Neural cell (in vitro differentiated cells): ENCODE measurements at regions not wholly inside any gene's neighbourhood (a gene's known extent, or its start where the extent isn't known, plus 50 kb on each side); places are given as distances from the start of the nearest gene placed in this dataset.
"Not testable (repeated sequence)": the region's sequence is repeated elsewhere in the genome, so short reads cannot be mapped to it uniquely, and the experiment has no call there.

Source experiments
- H2AFZ ChIP-seq: fragments of 200-600, 300-800 bp; sonication (generic), shearing (Covaris generic); 2 replicates; pipeline ENCODE4 v1.6.0; 2014; ENCODE audit warnings: low read depth, mild to moderate bottlenecking, antibody characterized with exemption, low read length, moderate library complexity
- H3F3A ChIP-seq: fragments of 200-600 bp; shearing (Covaris generic); 2 replicates; pipeline ENCODE4 v1.6.1; 2016; ENCODE audit warnings: mild to moderate bottlenecking, moderate library complexity, mixed read lengths, antibody characterized with exemption, low read length; ENCODE audit not compliant: insufficient read depth, poor library complexity, severe bottlenecking
- H3K27ac ChIP-seq: fragments of 200-600, 300-800 bp; sonication (generic), shearing (Covaris generic); 2 replicates; pipeline ENCODE4 v1.5.1; 2014; ENCODE audit warnings: mild to moderate bottlenecking, low read length, moderate library complexity
- H3K27me3 ChIP-seq: fragments of 300-800, 200-600 bp; sonication (generic), shearing (Covaris generic); 2 replicates; pipeline ENCODE4 v1.6.0; 2014; ENCODE audit warnings: mild to moderate bottlenecking, low read depth, low read length, moderate library complexity; ENCODE audit not compliant: insufficient read depth
- H3K36me3 ChIP-seq: fragments of 300-800, 200-600 bp; sonication (generic), shearing (Covaris generic); 2 replicates; pipeline ENCODE4 v1.5.1; 2014; ENCODE audit warnings: mild to moderate bottlenecking, antibody characterized with exemption, low read length, moderate library complexity; ENCODE audit not compliant: insufficient read depth
- H3K4me2 ChIP-seq: fragments of 300-800, 200-600 bp; sonication (generic), shearing (Covaris generic); 2 replicates; pipeline ENCODE4 v1.6.0; 2014; ENCODE audit warnings: mild to moderate bottlenecking, low read length
- H3K4me3 ChIP-seq: fragments of 300-800, 200-600 bp; sonication (generic), shearing (Covaris generic); 2 replicates; pipeline ENCODE4 v1.5.1; 2014; ENCODE audit warnings: mild to moderate bottlenecking, low read length, moderate library complexity
- H3K79me2 ChIP-seq: fragments of 200-600 bp; shearing (Covaris generic); replicated peaks from 2 replicates; pipeline ENCODE4 v1.6.0; 2014; ENCODE audit warnings: mild to moderate bottlenecking, low read length, moderate library complexity; ENCODE audit not compliant: insufficient read depth
- H3K9ac ChIP-seq: fragments of 300-800, 200-600 bp; sonication (generic), shearing (Covaris generic); 2 replicates; pipeline ENCODE4 v1.6.1; 2016; ENCODE audit warnings: mild to moderate bottlenecking, low read length, mixed read lengths
- H3K9me2 ChIP-seq: fragments of 200-600 bp; shearing (Covaris generic); 2 replicates; pipeline ENCODE4 v1.6.1; 2016; ENCODE audit warnings: mild to moderate bottlenecking, low read length, mixed read lengths; ENCODE audit not compliant: insufficient read depth
- H3K9me3 ChIP-seq: fragments of 200-600, 300-800 bp; sonication (generic), shearing (Covaris generic); 2 replicates; pipeline ENCODE4 v1.6.1; 2016; ENCODE audit warnings: mild to moderate bottlenecking, mixed run types, low read length, moderate library complexity, mixed read lengths
- H4K20me1 ChIP-seq: fragments of 200-600 bp; shearing (Covaris generic); 2 replicates; pipeline ENCODE4 v1.6.1; 2016; ENCODE audit warnings: mild to moderate bottlenecking, mixed run types; ENCODE audit not compliant: insufficient read depth

DNA sequence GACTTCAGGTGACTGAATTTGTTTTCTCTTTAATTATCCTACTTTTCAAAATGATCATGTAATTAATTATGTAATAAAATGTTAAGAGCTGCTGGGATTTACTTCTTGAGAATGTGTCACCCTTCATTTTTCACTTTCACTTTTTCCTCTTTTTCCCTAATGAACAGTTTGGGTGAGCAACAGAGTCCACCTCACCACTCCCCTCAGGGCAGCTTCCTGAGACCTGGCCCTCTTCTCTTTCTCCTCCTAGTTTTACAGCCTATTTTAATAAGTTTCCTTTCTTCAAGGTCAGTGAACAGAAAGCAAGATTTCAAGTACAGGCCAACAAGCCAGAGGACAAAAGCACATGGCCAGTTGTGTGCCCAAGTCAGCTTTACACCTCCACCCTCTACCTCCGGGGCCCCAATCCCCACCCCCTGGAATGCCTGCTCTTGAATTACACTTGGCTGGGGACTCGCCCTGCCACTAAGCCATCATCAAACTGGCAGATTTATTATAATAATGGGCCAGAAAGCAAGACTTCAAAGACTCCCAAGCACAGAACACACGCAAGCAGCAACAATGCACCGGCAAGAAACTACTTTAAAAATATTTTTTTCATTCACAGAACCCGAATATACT lies 143.1 kb upstream of the VOPP1 start:
- not testable (repeated sequence) for H3K27ac ChIP-seq, H3K4me2 ChIP-seq, H3K27me3 ChIP-seq, H3K36me3 ChIP-seq, H3K79me2 ChIP-seq, H3K9me2 ChIP-seq, H3K4me3 ChIP-seq, H3K9ac ChIP-seq, H2AFZ ChIP-seq, H3F3A ChIP-seq, H3K9me3 ChIP-seq, H4K20me1 ChIP-seq

DNA sequence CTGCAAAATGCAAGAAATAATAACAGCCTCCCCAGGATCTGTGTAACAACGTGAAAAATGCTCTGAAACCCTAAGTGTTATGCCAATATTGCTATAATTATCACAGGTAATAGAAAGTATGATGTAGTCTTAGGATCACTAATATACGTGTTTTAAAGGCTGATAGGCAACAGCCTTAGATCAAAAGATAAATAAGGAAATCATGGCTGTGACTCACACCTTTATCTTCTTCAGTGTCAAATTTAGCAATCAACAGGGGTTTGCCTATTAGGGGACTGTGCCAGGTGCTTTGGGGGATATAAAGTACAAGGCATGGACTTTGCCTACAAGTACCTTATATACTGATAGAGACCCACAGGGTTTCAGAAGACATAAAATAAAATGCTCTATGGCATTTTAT lies 142.1 kb upstream of the VOPP1 start:
- not testable (repeated sequence) for H3K27ac ChIP-seq, H2AFZ ChIP-seq, H3K4me2 ChIP-seq, H3K9ac ChIP-seq, H3K27me3 ChIP-seq, H4K20me1 ChIP-seq, H3K79me2 ChIP-seq, H3K9me2 ChIP-seq, H3K4me3 ChIP-seq, H3K36me3 ChIP-seq, H3K9me3 ChIP-seq, H3F3A ChIP-seq

DNA sequence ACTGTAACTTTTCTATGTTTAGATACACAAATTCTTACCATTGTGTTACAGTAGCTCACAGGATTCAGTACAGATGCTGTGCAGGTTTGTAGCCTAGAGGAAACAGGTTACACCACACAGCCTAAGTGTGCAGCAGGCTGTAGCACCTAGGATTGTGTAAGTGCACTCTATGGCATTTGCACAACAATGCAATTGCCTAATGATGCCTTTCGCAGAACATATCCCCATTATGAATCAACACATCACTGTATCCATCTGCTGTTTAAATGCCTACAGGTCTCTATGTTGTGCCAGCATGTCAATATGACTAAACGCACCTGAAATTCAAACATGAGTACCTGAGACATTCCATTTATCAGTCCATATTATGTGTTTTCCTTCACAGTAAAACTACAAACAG lies 138.0 kb upstream of the VOPP1 start:
- H3F3A ChIP-seq, H3K27ac ChIP-seq, H3K9me2 ChIP-seq, H3K4me2 ChIP-seq, H3K27me3 ChIP-seq, H3K9me3 ChIP-seq, H2AFZ ChIP-seq, H3K36me3 ChIP-seq, H3K4me3 ChIP-seq, H4K20me1 ChIP-seq, H3K79me2 ChIP-seq, H3K9ac ChIP-seq: not testable (repeated sequence)

DNA sequence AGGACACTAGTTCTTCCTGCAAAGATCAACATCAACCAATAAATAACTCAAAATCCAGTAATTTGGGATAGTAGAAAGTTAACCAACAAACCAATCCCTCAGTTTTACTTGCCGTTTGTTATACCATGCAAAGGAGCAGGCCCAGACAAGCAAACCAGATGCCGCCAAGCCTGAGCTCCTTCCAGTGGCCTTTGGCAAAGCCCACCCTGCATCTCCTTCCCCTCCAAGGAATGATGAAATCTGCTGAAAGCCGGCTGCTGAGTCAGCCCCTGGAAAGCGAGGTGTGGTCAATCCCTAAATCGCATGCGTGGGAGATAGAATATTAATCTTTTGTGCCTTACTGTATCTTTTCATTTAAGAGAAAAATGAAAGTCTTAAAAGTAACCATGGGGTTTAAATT lies 135.7 kb upstream of the VOPP1 start:
- not testable (repeated sequence) for H3K4me3 ChIP-seq, H3K9me2 ChIP-seq, H3K27ac ChIP-seq, H3K4me2 ChIP-seq, H3K9ac ChIP-seq, H3K79me2 ChIP-seq, H4K20me1 ChIP-seq, H3F3A ChIP-seq, H3K27me3 ChIP-seq, H2AFZ ChIP-seq, H3K9me3 ChIP-seq, H3K36me3 ChIP-seq

DNA sequence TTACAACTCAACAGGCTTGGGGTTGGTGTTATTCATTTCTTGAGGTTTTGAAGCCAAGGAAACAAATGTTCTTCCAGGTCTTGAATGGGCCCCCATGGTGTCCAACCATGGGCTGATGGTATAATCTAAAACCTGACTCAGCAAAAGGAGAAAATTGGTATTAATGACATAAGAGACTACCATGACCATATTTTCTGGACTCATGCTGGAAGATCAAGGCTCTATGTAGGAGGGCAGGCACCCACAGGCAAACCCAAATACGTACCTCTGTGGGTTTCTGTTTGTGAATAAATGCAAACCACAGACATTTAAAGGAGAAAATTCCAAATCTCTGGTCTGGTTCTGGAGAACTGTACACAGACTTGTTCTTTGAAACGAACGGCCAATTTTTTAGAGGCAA lies 135.1 kb upstream of the VOPP1 start:
- not testable (repeated sequence) for H3K79me2 ChIP-seq, H3K9me2 ChIP-seq, H4K20me1 ChIP-seq, H3K27me3 ChIP-seq, H3K36me3 ChIP-seq, H3K4me3 ChIP-seq, H3F3A ChIP-seq, H3K9ac ChIP-seq, H2AFZ ChIP-seq, H3K27ac ChIP-seq, H3K4me2 ChIP-seq, H3K9me3 ChIP-seq

DNA sequence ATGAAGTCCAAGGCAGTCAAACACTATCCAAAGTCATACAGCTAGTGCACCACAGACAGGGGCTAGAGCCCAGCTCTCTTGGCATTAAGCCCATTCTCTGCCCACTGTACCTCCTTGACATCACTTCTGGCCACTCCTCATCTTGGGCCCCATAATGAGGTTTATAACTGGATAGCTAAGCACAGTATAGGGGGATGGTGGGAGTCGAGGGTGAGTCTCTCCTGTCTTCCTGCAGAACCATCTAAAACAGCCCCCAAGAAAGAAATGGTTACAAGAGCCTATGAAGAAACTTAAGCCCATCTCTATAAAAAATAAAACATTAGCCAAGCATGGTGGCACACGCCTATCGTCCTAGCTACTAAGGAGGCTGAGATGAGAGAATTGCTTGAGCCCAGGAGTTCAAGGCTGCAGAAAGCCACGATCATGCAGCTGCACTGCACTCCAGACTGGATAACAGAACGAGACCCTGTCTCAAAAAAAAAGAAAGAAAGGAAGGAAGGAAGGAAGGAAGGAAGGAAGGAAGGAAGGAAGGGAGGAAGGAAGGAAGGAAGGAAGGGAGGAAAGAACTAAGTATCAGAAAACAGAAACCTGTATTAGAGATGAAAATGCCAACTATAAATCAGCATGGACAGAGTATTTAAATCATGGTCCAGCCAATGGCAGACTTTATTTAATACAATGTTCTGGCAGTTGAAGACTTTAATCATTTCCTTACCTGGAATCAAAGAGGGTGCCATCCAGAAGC lies 134.3 kb upstream of the VOPP1 start:
- H2AFZ ChIP-seq, H4K20me1 ChIP-seq, H3F3A ChIP-seq, H3K27ac ChIP-seq, H3K4me3 ChIP-seq, H3K9me2 ChIP-seq, H3K27me3 ChIP-seq, H3K9me3 ChIP-seq, H3K79me2 ChIP-seq, H3K36me3 ChIP-seq, H3K9ac ChIP-seq, H3K4me2 ChIP-seq: not testable (repeated sequence)

DNA sequence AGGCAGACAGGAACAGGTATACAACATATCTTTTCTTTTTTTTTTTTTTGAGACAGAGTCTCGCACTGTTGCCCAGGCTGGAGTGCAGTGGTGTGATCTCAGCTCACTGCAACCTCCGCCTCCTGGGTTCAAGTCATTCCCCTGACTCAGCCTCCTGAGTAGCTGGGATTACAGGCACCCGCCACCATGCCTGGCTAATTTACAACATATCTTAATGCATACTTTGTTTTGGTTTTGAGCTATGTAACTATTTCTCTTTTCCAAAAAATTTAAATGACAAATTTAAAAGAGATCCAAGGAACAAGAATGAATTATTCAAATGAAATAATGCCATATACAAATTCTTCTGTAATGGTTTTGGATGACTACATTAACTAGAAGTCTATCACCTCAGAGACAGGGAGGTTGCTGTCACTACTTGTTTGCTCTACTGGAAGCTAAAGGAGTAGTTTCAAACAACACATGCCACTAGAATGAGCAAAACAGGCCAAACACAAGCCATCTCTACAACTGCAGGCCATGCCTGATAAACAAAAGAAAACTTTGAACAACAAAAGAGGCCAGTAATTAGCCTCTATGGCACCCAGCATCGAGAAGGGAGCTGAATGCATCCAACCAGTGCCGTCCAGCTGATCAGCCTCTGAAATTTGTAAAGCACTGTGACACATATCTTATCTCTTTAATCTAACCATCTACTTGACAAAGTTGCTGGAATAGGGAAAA lies 133.6 kb upstream of the VOPP1 start:
- H3K9me3 ChIP-seq, H3K4me2 ChIP-seq, H4K20me1 ChIP-seq, H3K79me2 ChIP-seq, H3K36me3 ChIP-seq, H3K27ac ChIP-seq, H3K9ac ChIP-seq, H3F3A ChIP-seq, H3K27me3 ChIP-seq, H2AFZ ChIP-seq, H3K9me2 ChIP-seq, H3K4me3 ChIP-seq: not testable (repeated sequence)

DNA sequence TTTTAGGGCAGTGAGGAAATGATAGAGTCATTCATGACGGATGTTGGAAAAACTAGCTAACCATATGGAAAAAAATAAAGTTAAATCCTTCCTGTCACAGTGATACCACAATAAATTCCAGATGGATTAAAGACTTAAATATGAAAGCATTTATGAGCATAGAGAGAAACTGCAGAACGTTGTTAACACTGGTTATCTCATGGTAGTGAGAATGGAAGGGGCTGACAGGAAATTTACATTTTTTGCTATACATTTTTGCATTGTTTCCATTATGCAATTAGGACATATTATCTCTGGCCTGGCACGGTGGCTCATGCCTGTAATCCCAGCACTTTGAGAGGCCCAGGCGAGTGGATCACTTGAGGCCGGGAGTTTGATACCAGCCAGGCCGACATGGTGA lies 130.5 kb upstream of the VOPP1 start:
- not testable (repeated sequence) for H3K36me3 ChIP-seq, H3K4me2 ChIP-seq, H3K4me3 ChIP-seq, H3K79me2 ChIP-seq, H3K9me3 ChIP-seq, H2AFZ ChIP-seq, H3K27me3 ChIP-seq, H3K27ac ChIP-seq, H3F3A ChIP-seq, H3K9me2 ChIP-seq, H4K20me1 ChIP-seq, H3K9ac ChIP-seq
